ENCODE measurements at regions not wholly inside any gene's neighbourhood (a gene's known extent, or its start where the extent isn't known, plus 50 kb on each side); places are given as distances from the start of the nearest gene placed in this dataset.

DNA sequence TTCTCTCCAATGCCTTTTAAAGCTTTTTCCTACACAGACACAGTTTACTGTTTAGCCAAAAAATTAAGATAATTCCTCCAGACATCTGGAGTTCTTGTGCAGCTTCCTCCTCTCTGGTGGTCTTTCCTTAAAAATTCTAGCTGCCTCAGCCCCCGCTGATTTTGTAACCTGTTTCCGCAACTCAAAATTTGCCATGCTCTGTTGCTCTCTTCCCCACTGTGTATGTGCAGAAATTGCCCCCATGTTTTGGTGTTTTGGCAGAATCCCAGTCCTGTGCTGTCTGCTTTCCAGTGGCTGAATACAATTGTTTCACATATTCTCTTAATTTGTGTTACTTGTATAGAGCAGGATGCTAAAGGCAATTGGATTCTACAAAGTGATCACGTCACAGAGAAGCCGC lies 151.7 kb upstream of the PRSS1 start:
- TF ChIP-seq, protein P1, sequence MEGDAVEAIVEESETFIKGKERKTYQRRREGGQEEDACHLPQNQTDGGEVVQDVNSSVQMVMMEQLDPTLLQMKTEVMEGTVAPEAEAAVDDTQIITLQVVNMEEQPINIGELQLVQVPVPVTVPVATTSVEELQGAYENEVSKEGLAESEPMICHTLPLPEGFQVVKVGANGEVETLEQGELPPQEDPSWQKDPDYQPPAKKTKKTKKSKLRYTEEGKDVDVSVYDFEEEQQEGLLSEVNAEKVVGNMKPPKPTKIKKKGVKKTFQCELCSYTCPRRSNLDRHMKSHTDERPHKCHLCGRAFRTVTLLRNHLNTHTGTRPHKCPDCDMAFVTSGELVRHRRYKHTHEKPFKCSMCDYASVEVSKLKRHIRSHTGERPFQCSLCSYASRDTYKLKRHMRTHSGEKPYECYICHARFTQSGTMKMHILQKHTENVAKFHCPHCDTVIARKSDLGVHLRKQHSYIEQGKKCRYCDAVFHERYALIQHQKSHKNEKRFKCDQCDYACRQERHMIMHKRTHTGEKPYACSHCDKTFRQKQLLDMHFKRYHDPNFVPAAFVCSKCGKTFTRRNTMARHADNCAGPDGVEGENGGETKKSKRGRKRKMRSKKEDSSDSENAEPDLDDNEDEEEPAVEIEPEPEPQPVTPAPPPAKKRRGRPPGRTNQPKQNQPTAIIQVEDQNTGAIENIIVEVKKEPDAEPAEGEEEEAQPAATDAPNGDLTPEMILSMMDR (conservative IDR thresholded peaks at IDR 0.05; ENCODE audit: low read depth in 2 of 2): no peak
- no peak for TF ChIP-seq NANOG (IDR thresholded peaks at IDR 0.05; ENCODE audit: borderline replicate concordance)
- TF ChIP-seq EZH2 (IDR thresholded peaks at IDR 0.05; ENCODE audit: low read depth, unreplicated experiment): no peak
- TF ChIP-seq, protein P2, sequence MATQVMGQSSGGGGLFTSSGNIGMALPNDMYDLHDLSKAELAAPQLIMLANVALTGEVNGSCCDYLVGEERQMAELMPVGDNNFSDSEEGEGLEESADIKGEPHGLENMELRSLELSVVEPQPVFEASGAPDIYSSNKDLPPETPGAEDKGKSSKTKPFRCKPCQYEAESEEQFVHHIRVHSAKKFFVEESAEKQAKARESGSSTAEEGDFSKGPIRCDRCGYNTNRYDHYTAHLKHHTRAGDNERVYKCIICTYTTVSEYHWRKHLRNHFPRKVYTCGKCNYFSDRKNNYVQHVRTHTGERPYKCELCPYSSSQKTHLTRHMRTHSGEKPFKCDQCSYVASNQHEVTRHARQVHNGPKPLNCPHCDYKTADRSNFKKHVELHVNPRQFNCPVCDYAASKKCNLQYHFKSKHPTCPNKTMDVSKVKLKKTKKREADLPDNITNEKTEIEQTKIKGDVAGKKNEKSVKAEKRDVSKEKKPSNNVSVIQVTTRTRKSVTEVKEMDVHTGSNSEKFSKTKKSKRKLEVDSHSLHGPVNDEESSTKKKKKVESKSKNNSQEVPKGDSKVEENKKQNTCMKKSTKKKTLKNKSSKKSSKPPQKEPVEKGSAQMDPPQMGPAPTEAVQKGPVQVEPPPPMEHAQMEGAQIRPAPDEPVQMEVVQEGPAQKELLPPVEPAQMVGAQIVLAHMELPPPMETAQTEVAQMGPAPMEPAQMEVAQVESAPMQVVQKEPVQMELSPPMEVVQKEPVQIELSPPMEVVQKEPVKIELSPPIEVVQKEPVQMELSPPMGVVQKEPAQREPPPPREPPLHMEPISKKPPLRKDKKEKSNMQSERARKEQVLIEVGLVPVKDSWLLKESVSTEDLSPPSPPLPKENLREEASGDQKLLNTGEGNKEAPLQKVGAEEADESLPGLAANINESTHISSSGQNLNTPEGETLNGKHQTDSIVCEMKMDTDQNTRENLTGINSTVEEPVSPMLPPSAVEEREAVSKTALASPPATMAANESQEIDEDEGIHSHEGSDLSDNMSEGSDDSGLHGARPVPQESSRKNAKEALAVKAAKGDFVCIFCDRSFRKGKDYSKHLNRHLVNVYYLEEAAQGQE (IDR thresholded peaks at IDR 0.05; ENCODE audit: unreplicated experiment): no peak
- TF ChIP-seq, protein P3, sequence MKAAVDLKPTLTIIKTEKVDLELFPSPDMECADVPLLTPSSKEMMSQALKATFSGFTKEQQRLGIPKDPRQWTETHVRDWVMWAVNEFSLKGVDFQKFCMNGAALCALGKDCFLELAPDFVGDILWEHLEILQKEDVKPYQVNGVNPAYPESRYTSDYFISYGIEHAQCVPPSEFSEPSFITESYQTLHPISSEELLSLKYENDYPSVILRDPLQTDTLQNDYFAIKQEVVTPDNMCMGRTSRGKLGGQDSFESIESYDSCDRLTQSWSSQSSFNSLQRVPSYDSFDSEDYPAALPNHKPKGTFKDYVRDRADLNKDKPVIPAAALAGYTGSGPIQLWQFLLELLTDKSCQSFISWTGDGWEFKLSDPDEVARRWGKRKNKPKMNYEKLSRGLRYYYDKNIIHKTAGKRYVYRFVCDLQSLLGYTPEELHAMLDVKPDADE (IDR thresholded peaks at IDR 0.05): no peak
- no peak for TF ChIP-seq STAT1 (IDR thresholded peaks at IDR 0.05; ENCODE audit: unreplicated experiment)
- no peak for TF ChIP-seq POLR2AphosphoS5 (IDR thresholded peaks at IDR 0.05; ENCODE audit: low read depth)
- TF ChIP-seq EZH2phosphoT487 (IDR thresholded peaks at IDR 0.05; ENCODE audit: unreplicated experiment): no peak
- TF ChIP-seq JUNB (IDR thresholded peaks at IDR 0.05; ENCODE audit: unreplicated experiment): no peak
- TF ChIP-seq CREB1 (CRISPR knock-in tag; IDR thresholded peaks at IDR 0.05; ENCODE audit: low read depth): no peak
- TF ChIP-seq, protein P4, sequence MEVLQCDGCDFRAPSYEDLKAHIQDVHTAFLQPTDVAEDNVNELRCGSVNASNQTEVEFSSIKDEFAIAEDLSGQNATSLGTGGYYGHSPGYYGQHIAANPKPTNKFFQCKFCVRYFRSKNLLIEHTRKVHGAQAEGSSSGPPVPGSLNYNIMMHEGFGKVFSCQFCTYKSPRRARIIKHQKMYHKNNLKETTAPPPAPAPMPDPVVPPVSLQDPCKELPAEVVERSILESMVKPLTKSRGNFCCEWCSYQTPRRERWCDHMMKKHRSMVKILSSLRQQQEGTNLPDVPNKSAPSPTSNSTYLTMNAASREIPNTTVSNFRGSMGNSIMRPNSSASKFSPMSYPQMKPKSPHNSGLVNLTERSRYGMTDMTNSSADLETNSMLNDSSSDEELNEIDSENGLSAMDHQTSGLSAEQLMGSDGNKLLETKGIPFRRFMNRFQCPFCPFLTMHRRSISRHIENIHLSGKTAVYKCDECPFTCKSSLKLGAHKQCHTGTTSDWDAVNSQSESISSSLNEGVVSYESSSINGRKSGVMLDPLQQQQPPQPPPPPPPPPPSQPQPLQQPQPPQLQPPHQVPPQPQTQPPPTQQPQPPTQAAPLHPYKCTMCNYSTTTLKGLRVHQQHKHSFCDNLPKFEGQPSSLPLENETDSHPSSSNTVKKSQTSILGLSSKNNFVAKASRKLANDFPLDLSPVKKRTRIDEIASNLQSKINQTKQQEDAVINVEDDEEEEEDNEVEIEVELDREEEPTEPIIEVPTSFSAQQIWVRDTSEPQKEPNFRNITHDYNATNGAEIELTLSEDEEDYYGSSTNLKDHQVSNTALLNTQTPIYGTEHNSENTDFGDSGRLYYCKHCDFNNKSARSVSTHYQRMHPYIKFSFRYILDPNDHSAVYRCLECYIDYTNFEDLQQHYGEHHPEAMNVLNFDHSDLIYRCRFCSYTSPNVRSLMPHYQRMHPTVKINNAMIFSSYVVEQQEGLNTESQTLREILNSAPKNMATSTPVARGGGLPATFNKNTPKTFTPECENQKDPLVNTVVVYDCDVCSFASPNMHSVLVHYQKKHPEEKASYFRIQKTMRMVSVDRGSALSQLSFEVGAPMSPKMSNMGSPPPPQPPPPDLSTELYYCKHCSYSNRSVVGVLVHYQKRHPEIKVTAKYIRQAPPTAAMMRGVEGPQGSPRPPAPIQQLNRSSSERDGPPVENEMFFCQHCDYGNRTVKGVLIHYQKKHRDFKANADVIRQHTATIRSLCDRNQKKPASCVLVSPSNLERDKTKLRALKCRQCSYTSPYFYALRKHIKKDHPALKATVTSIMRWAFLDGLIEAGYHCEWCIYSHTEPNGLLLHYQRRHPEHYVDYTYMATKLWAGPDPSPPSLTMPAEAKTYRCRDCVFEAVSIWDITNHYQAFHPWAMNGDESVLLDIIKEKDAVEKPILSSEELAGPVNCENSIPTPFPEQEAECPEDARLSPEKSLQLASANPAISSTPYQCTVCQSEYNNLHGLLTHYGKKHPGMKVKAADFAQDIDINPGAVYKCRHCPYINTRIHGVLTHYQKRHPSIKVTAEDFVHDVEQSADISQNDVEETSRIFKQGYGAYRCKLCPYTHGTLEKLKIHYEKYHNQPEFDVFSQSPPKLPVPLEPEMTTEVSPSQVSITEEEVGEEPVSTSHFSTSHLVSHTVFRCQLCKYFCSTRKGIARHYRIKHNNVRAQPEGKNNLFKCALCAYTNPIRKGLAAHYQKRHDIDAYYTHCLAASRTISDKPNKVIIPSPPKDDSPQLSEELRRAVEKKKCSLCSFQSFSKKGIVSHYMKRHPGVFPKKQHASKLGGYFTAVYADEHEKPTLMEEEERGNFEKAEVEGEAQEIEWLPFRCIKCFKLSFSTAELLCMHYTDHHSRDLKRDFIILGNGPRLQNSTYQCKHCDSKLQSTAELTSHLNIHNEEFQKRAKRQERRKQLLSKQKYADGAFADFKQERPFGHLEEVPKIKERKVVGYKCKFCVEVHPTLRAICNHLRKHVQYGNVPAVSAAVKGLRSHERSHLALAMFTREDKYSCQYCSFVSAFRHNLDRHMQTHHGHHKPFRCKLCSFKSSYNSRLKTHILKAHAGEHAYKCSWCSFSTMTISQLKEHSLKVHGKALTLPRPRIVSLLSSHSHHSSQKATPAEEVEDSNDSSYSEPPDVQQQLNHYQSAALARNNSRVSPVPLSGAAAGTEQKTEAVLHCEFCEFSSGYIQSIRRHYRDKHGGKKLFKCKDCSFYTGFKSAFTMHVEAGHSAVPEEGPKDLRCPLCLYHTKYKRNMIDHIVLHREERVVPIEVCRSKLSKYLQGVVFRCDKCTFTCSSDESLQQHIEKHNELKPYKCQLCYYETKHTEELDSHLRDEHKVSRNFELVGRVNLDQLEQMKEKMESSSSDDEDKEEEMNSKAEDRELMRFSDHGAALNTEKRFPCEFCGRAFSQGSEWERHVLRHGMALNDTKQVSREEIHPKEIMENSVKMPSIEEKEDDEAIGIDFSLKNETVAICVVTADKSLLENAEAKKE (CRISPR knock-in tag; IDR thresholded peaks at IDR 0.05): no peak
- TF ChIP-seq ZNF114 (CRISPR knock-in tag; IDR thresholded peaks at IDR 0.05): no peak

All from GM23338 (cell line).